PC-3 (cell line): ENCODE measurements at regions not wholly inside any gene's neighbourhood (a gene's known extent, or its start where the extent isn't known, plus 50 kb on each side); places are given as distances from the start of the nearest gene placed in this dataset.

Experiments used
- ATAC-seq: fragments of 200-7000 bp; cut with Tn5 transposase; 2 replicates; pipeline ENCODE4 v1.9.1; 2020; ENCODE audit warnings: mild to moderate bottlenecking, moderate library complexity
- BruUV-seq: library from RNA; stranded (reverse); fragments of 400-500 nt; replicated peaks from 2 replicates; lab custom pipeline; 2021; lab: Mats Ljungman, UMichigan
- CTCF ChIA-PET: fragments of 300-600 bp; sonication (Branson Sonifier 250); formaldehyde crosslinking; loops from one replicate; lab custom pipeline; 2022; ENCODE audit warnings: antibody characterized with exemption; lab: Charles Lee
- POLR2A ChIA-PET: fragments of 300-600 bp; sonication (Branson Sonifier 250); formaldehyde crosslinking; loops from one replicate; lab custom pipeline; 2022; ENCODE audit warnings: antibody characterized with exemption; ENCODE audit not compliant: unreplicated experiment; lab: Charles Lee
- DNase-seq: peaks from one replicate; pipeline ENCODE4 v3.0.0-alpha.2; 2015
- H2AFZ ChIP-seq: fragments of 300-600 bp; sonication (generic); 2 replicates; pipeline ENCODE4 v1.6.0; 2016; ENCODE audit warnings: antibody characterized with exemption, low read length
- H3F3A ChIP-seq: fragments of 300-600 bp; sonication (generic); one replicate; pipeline ENCODE4 v1.6.0; 2017; ENCODE audit warnings: antibody characterized with exemption, low read length, control low read depth, mild to moderate bottlenecking; ENCODE audit not compliant: unreplicated experiment
- H3K27ac ChIP-seq: fragments of 300-600 bp; sonication (generic); 2 replicates; pipeline ENCODE4 v1.5.1; 2016; ENCODE audit warnings: mild to moderate bottlenecking, low read length
- H3K27me3 ChIP-seq: fragments of 300-600 bp; sonication (generic); 2 replicates; pipeline ENCODE4 v1.6.1; 2016; ENCODE audit warnings: low read length, mixed read lengths
- H3K36me3 ChIP-seq: fragments of 300-600 bp; sonication (generic); 2 replicates; pipeline ENCODE4 v1.6.1; 2016; ENCODE audit warnings: low read depth, mixed run types, low read length, mixed read lengths
- H3K4me1 ChIP-seq: fragments of 300-600 bp; sonication (generic); 2 replicates; pipeline ENCODE4 v1.5.1; 2016; ENCODE audit warnings: low read length; ENCODE audit not compliant: insufficient read depth
- H3K4me2 ChIP-seq: fragments of 300-600 bp; sonication (generic); 2 replicates; pipeline ENCODE4 v1.6.0; 2016; ENCODE audit warnings: low read length
- H3K4me3 ChIP-seq: fragments of 300-600 bp; sonication (generic); 2 replicates; pipeline ENCODE4 v1.5.1; 2016; ENCODE audit warnings: mild to moderate bottlenecking, low read length, mixed read lengths
- H3K79me2 ChIP-seq: fragments of 300-600 bp; sonication (generic); 2 replicates; pipeline ENCODE4 v1.6.1; 2017; ENCODE audit warnings: low read length, mixed read lengths
- H3K9ac ChIP-seq: fragments of 300-600 bp; sonication (generic); 2 replicates; pipeline ENCODE4 v1.6.0; 2016; ENCODE audit warnings: mild to moderate bottlenecking, low read length
- H3K9me2 ChIP-seq: fragments of 300-600 bp; sonication (generic); replicated peaks from 2 replicates; pipeline ENCODE4 v1.6.1; 2016; ENCODE audit warnings: mixed run types, low read length, mixed read lengths
- H3K9me3 ChIP-seq: fragments of 300-600 bp; sonication (generic); 2 replicates; pipeline ENCODE4 v1.6.1; 2016; ENCODE audit warnings: low read length, mixed read lengths
- H4K20me1 ChIP-seq: fragments of 300-600 bp; sonication (generic); 2 replicates; pipeline ENCODE4 v1.6.1; 2016; ENCODE audit warnings: low read length, mixed read lengths
- CTCF ChIP-seq: fragments of 300-600 bp; sonication (generic); conservative IDR thresholded peaks from 2 replicates; pipeline ENCODE4 v1.5.1; 2017; ENCODE audit warnings: antibody characterized with exemption, low read depth, mild to moderate bottlenecking, low read length
- EZH2 ChIP-seq: fragments of 300-600 bp; sonication (generic); IDR thresholded peaks from one replicate; pipeline ENCODE4 v1.6.1; 2017; ENCODE audit warnings: antibody characterized with exemption, mild to moderate bottlenecking, low read length; ENCODE audit not compliant: unreplicated experiment
- EZH2phosphoT487 ChIP-seq: fragments of 300-600 bp; sonication (generic); IDR thresholded peaks from 2 replicates; pipeline ENCODE4 v1.6.1; 2018; ENCODE audit warnings: mild to moderate bottlenecking, antibody characterized with exemption, low read length, borderline replicate concordance
- intact Hi-C: fragments of 100-400 bp; cut with micrococcal nuclease; formaldehyde crosslinking; loops from 2 replicates; pipeline ENCODE4 v1.9.0; 2023

- H3K9me3 ChIP-seq: no peaks in the 10 kb centered on the region
- H4K20me1 ChIP-seq: no peaks in the 10 kb centered on the region
- H2AFZ ChIP-seq: no peak overlapping the region
- no peak overlapping the region for H3K9ac ChIP-seq
- H3K4me2 ChIP-seq: no peak overlapping the region
- no peak overlapping the region for H3K27ac ChIP-seq
- BruUV-seq: no TSS peak
- H3K4me1 ChIP-seq: peaks cover 12% of the 10 kb centered on the region
- DNase-seq (no peak), ATAC-seq (no peak)
- no peak overlapping the region for H3K4me3 ChIP-seq
- CTCF ChIA-PET: no interaction called here
- POLR2A ChIA-PET: no interaction called here
- no peaks in the 10 kb centered on the region for H3K9me2 ChIP-seq
- H3K27me3 ChIP-seq: no peaks in the 10 kb centered on the region
- H3F3A ChIP-seq: no peaks in the 10 kb centered on the region
- H3K79me2 ChIP-seq: no peaks in the 10 kb centered on the region
- H3K36me3 ChIP-seq: no peaks in the 10 kb centered on the region
- TF ChIP-seq EZH2phosphoT487: no peak
- TF ChIP-seq CTCF: no peak
- TF ChIP-seq EZH2: no peak
- intact Hi-C loops: loop anchor here (2.0 kb wide), 1 partner anchor 25 kb away; no protein-coding TSS in a partner anchor
Observed at GRCh38 chr3:31065765-31066164, 171.3 kb upstream of the GADL1 start.

GRCh38 chr3:31067004-31067403 lies 172.5 kb upstream of the GADL1 start:
- intact Hi-C loops: loop anchor here (1.0 to 2.0 kb wide), 2 partner anchors 26 to 38 kb away; no protein-coding TSS in a partner anchor
- ChIA-PET POLR2A (no interaction called here), CTCF (no interaction called here)
- Histone ChIP-seq H3K79me2 (no peaks in the 10 kb centered on the region), H3K9me2 (no peaks in the 10 kb centered on the region), H3K4me2 (peak overlapping the region; percentile 67), H4K20me1 (no peaks in the 10 kb centered on the region), H3F3A (no peaks in the 10 kb centered on the region), H3K9me3 (no peaks in the 10 kb centered on the region), H3K4me1 (peaks cover 12% of the 10 kb centered on the region), H3K27ac (peak overlapping the region; percentile 48), H3K9ac (no peak overlapping the region), H3K4me3 (no peak overlapping the region), H3K36me3 (no peaks in the 10 kb centered on the region), H2AFZ (no peak overlapping the region), H3K27me3 (no peaks in the 10 kb centered on the region)
- peak; percentile 96 for DNase-seq
- no TSS peak for BruUV-seq
- ATAC-seq: peak; percentile 99
- TF ChIP-seq EZH2phosphoT487 (no peak), CTCF (no peak), EZH2 (no peak)

- Histone ChIP-seq H3K4me1 (peaks cover 44% of the 10 kb centered on the region), H4K20me1 (no peaks in the 10 kb centered on the region), H2AFZ (no peak overlapping the region), H3K4me3 (no peak overlapping the region), H3K9ac (no peak overlapping the region), H3K27ac (0 out of 2 replicates have a peak overlapping the region, but pooled peaks have one; percentile 96), H3K36me3 (no peaks in the 10 kb centered on the region), H3K4me2 (no peak overlapping the region), H3K9me3 (no peaks in the 10 kb centered on the region), H3K9me2 (no peaks in the 10 kb centered on the region), H3K27me3 (no peaks in the 10 kb centered on the region), H3K79me2 (no peaks in the 10 kb centered on the region), H3F3A (peaks cover 4% of the 10 kb centered on the region)
- no TSS peak for BruUV-seq
- POLR2A ChIA-PET: no interaction called here
- DNase-seq: no peak
- no peak for ATAC-seq
- intact Hi-C loops: no loop called here
- TF ChIP-seq EZH2phosphoT487: no peak
- TF ChIP-seq EZH2: no peak
- no peak for TF ChIP-seq CTCF
- CTCF ChIA-PET: no interaction called here
Observed at GRCh38 chr3:31075471-31075870, 181.0 kb upstream of the GADL1 start.
